ENCODE measurements at regions not wholly inside any gene's neighbourhood (a gene's known extent, or its start where the extent isn't known, plus 50 kb on each side); places are given as distances from the start of the nearest gene placed in this dataset.
A peak's percentile ranks its signal among the peaks of the same experiment; 100 is the strongest.

- Histone ChIP-seq H3K36me3 (ENCODE audit: control insufficient read depth, insufficient read depth, low read length) (no peaks in the 10 kb centered on the region), H3K27ac (ENCODE audit: insufficient read depth, low read length, poor library complexity, severe bottlenecking) (no peak overlapping the region), H3K27me3 (ENCODE audit: control insufficient read depth, insufficient read depth, low read length) (no peaks in the 10 kb centered on the region), H3K4me1 (ENCODE audit: control insufficient read depth, insufficient read depth, low read length, poor library complexity, severe bottlenecking) (no peaks in the 10 kb centered on the region), H3K4me3 (ENCODE audit: low read depth, low read length) (no peak overlapping the region), H3K9me3 (ENCODE audit: control insufficient read depth in 2 of 2, low read length in 2 of 2) (no peaks in the 10 kb centered on the region)
- no peak overlapping the region for H3K27ac Mint-ChIP-seq
- DNase-seq = no peak
- H3K9me3 Mint-ChIP-seq = peaks cover 0 to 6% (median 2%) of the 10 kb centered on the region in 7 donors
- no peak for ATAC-seq (ENCODE audit: low read depth in 2 of 2)
- no peak overlapping the region for H3K4me3 Mint-ChIP-seq
- no peaks in the 10 kb centered on the region for H3K36me3 Mint-ChIP-seq
- H3K4me1 Mint-ChIP-seq = no peaks in the 10 kb centered on the region
- no peaks in the 10 kb centered on the region for H3K27me3 Mint-ChIP-seq
Observed at GRCh38 chr12:58719161-58719560, 201.1 kb downstream of the LRIG3 start.

DNA sequence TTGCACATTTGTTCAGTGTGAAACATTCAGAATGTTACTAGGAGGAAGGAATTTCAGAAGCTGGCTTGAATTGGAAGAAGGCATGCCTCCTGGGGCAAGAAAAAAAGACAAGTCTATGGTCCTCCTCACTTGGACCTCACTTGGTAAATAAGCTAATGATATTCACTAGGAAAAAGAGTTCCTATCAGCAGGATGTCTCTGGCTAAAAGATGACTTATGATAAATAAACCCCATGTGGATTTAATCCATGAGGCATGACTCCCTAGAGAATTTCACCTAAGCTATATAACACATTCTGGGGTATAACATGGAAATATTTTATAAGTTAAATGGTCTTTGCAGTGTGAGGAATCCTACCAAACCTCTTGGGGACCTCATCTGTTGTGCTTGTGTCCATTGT lies 199.9 kb downstream of the LRIG3 start:
- no peak overlapping the region for H3K27ac Mint-ChIP-seq
- H3K9me3 Mint-ChIP-seq = peaks cover 0 to 10% (median 2%) of the 10 kb centered on the region in 7 donors
- DNase-seq = no peak
- H3K4me1 ChIP-seq (ENCODE audit: control insufficient read depth, insufficient read depth, low read length, poor library complexity, severe bottlenecking) = no peaks in the 10 kb centered on the region
- H3K27me3 ChIP-seq (ENCODE audit: control insufficient read depth, insufficient read depth, low read length) = no peaks in the 10 kb centered on the region
- ATAC-seq (ENCODE audit: low read depth in 2 of 2) = no peak
- H3K4me1 Mint-ChIP-seq = no peaks in the 10 kb centered on the region
- H3K4me3 Mint-ChIP-seq = no peak overlapping the region
- no peaks in the 10 kb centered on the region for H3K36me3 ChIP-seq (ENCODE audit: control insufficient read depth, insufficient read depth, low read length)
- H3K4me3 ChIP-seq (ENCODE audit: low read depth, low read length) = no peak overlapping the region
- no peaks in the 10 kb centered on the region for H3K36me3 Mint-ChIP-seq
- no peaks in the 10 kb centered on the region for H3K27me3 Mint-ChIP-seq
- H3K9me3 ChIP-seq (ENCODE audit: control insufficient read depth in 2 of 2, low read length in 2 of 2) = no peaks in the 10 kb centered on the region
- H3K27ac ChIP-seq (ENCODE audit: insufficient read depth, low read length, poor library complexity, severe bottlenecking) = no peak overlapping the region

DNA sequence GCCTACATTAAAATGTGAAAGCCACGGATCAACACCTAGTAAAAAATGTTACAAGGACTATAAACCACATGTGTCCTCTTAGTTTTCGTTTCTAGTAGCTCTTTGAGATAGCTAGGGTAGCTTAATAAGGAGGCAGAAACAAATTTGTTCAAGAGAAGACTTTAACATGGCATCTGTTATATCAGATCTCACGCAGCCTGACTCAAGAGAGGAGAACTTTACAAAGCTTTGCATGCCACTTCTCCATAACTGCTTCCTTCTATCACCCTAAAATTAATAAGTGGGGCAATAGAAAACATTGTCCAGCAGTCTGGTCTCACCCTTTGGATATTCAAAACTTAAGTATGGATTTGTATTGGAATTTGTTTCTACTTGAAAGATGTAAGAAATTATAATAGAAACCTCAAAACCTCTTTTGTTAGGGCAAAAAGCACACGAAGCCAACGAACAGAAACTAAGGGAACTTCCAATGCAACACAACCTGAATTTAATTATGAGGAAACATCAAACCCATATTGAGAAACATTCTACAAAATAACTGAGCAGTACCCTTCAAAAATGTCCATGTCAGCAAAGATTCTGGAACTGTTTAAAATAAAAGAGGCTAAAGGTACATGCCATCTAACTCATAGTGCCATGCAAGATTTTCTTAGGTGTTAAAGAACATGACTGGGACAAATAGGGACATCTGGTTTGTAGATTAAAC lies 194.8 kb downstream of the LRIG3 start:
- DNase-seq (no peak), ATAC-seq (ENCODE audit: low read depth in 2 of 2) (no peak)
- Mint-ChIP-seq H3K9me3 (peaks cover 0 to 6% (median 0%) of the 10 kb centered on the region in 7 donors), H3K27me3 (no peaks in the 10 kb centered on the region), H3K36me3 (no peaks in the 10 kb centered on the region), H3K4me1 (no peaks in the 10 kb centered on the region), H3K27ac (no peak overlapping the region), H3K4me3 (no peak overlapping the region)
- Histone ChIP-seq H3K27ac (ENCODE audit: insufficient read depth, low read length, poor library complexity, severe bottlenecking) (no peak overlapping the region), H3K9me3 (ENCODE audit: control insufficient read depth in 2 of 2, low read length in 2 of 2) (no peaks in the 10 kb centered on the region), H3K27me3 (ENCODE audit: control insufficient read depth, insufficient read depth, low read length) (no peaks in the 10 kb centered on the region), H3K36me3 (ENCODE audit: control insufficient read depth, insufficient read depth, low read length) (no peaks in the 10 kb centered on the region), H3K4me3 (ENCODE audit: low read depth, low read length) (no peak overlapping the region), H3K4me1 (ENCODE audit: control insufficient read depth, insufficient read depth, low read length, poor library complexity, severe bottlenecking) (no peaks in the 10 kb centered on the region)

DNA sequence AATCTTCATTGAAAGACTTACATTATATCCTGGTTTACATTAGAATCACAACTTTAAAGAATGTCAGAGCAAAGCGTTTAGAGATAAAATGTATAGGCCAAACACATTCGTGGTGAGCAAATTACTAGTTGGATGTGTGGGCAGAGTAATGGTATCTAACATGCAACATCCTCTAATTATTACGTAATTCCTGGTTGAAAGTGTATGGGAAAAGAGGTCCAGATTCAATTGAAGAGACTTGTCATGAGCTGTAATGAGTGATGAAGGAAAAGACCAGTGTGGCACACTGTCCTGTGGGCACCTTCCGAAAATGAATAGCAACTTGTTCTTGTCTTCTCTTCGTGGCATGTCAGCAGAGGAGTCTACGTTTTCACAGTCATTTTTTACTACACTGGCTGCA lies 192.8 kb downstream of the LRIG3 start:
- Mint-ChIP-seq H3K4me3 (no peak overlapping the region), H3K4me1 (no peaks in the 10 kb centered on the region), H3K27ac (no peak overlapping the region), H3K9me3 (peaks cover 0 to 10% (median 0%) of the 10 kb centered on the region in 7 donors), H3K36me3 (no peaks in the 10 kb centered on the region), H3K27me3 (no peaks in the 10 kb centered on the region)
- Histone ChIP-seq H3K4me3 (ENCODE audit: low read depth, low read length) (no peak overlapping the region), H3K27ac (ENCODE audit: insufficient read depth, low read length, poor library complexity, severe bottlenecking) (no peak overlapping the region), H3K4me1 (ENCODE audit: control insufficient read depth, insufficient read depth, low read length, poor library complexity, severe bottlenecking) (no peaks in the 10 kb centered on the region), H3K27me3 (ENCODE audit: control insufficient read depth, insufficient read depth, low read length) (no peaks in the 10 kb centered on the region), H3K9me3 (ENCODE audit: control insufficient read depth in 2 of 2, low read length in 2 of 2) (no peaks in the 10 kb centered on the region), H3K36me3 (ENCODE audit: control insufficient read depth, insufficient read depth, low read length) (no peaks in the 10 kb centered on the region)
- no peak for ATAC-seq (ENCODE audit: low read depth in 2 of 2)
- DNase-seq = no peak

- no peaks in the 10 kb centered on the region for H3K27me3 ChIP-seq (ENCODE audit: control insufficient read depth, insufficient read depth, low read length)
- H3K4me1 ChIP-seq (ENCODE audit: control insufficient read depth, insufficient read depth, low read length, poor library complexity, severe bottlenecking) = no peaks in the 10 kb centered on the region
- H3K27me3 Mint-ChIP-seq = no peaks in the 10 kb centered on the region
- H3K4me3 Mint-ChIP-seq = no peak overlapping the region
- H3K27ac ChIP-seq (ENCODE audit: insufficient read depth, low read length, poor library complexity, severe bottlenecking) = no peak overlapping the region
- no peaks in the 10 kb centered on the region for H3K36me3 Mint-ChIP-seq
- no peaks in the 10 kb centered on the region for H3K4me1 Mint-ChIP-seq
- no peaks in the 10 kb centered on the region for H3K36me3 ChIP-seq (ENCODE audit: control insufficient read depth, insufficient read depth, low read length)
- H3K27ac Mint-ChIP-seq = no peak overlapping the region
- no peaks in the 10 kb centered on the region for H3K9me3 ChIP-seq (ENCODE audit: control insufficient read depth in 2 of 2, low read length in 2 of 2)
- H3K9me3 Mint-ChIP-seq = peaks cover 0 to 10% (median 0%) of the 10 kb centered on the region in 7 donors
- DNase-seq (no peak), ATAC-seq (ENCODE audit: low read depth in 2 of 2) (no peak)
- no peak overlapping the region for H3K4me3 ChIP-seq (ENCODE audit: low read depth, low read length)
Observed at GRCh38 chr12:58728397-58728796, 191.9 kb downstream of the LRIG3 start.

GRCh38 chr12:58731096-58731495 lies 189.2 kb downstream of the LRIG3 start:
- H3K4me1 ChIP-seq (ENCODE audit: control insufficient read depth, insufficient read depth, low read length, poor library complexity, severe bottlenecking) = no peaks in the 10 kb centered on the region
- H3K36me3 ChIP-seq (ENCODE audit: control insufficient read depth, insufficient read depth, low read length) = no peaks in the 10 kb centered on the region
- Mint-ChIP-seq H3K4me3 (peak overlapping the region in 1 of 4 donors; percentile 32), H3K27me3 (no peaks in the 10 kb centered on the region), H3K9me3 (peaks cover 0 to 8% (median 1%) of the 10 kb centered on the region in 7 donors), H3K27ac (peak overlapping the region in 1 of 3 donors; percentile 52), H3K36me3 (no peaks in the 10 kb centered on the region), H3K4me1 (no peaks in the 10 kb centered on the region)
- no peak overlapping the region for H3K27ac ChIP-seq (ENCODE audit: insufficient read depth, low read length, poor library complexity, severe bottlenecking)
- H3K9me3 ChIP-seq (ENCODE audit: control insufficient read depth in 2 of 2, low read length in 2 of 2) = no peaks in the 10 kb centered on the region
- no peaks in the 10 kb centered on the region for H3K27me3 ChIP-seq (ENCODE audit: control insufficient read depth, insufficient read depth, low read length)
- ATAC-seq (ENCODE audit: low read depth in 2 of 2) (no peak), DNase-seq (no peak)
- no peak overlapping the region for H3K4me3 ChIP-seq (ENCODE audit: low read depth, low read length)

DNA sequence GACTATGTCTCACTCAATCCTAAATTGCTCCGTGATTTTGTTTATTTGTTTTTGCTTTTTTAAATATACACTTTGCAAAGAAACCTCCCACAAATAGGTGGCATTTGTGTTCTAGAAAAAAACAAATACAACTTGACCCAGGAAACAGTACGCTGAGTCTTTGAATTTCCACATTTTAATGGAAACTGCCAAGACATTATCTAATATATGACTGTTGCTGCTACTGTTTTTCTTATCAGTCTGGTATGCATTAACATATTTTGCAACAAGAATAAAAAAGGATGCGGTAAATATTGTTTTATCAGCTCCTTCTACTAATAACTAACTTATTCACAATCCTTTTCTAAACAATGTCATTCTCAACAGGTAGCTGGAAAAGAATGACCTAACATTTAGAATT lies 187.4 kb downstream of the LRIG3 start:
- Mint-ChIP-seq H3K4me3 (no peak overlapping the region), H3K27ac (no peak overlapping the region), H3K36me3 (no peaks in the 10 kb centered on the region), H3K9me3 (peaks cover 0 to 8% (median 1%) of the 10 kb centered on the region in 7 donors), H3K4me1 (no peaks in the 10 kb centered on the region), H3K27me3 (no peaks in the 10 kb centered on the region)
- H3K4me1 ChIP-seq (ENCODE audit: control insufficient read depth, insufficient read depth, low read length, poor library complexity, severe bottlenecking) = no peaks in the 10 kb centered on the region
- no peaks in the 10 kb centered on the region for H3K9me3 ChIP-seq (ENCODE audit: control insufficient read depth in 2 of 2, low read length in 2 of 2)
- no peak for DNase-seq
- H3K4me3 ChIP-seq (ENCODE audit: low read depth, low read length) = no peak overlapping the region
- ATAC-seq (ENCODE audit: low read depth in 2 of 2) = no peak
- no peaks in the 10 kb centered on the region for H3K36me3 ChIP-seq (ENCODE audit: control insufficient read depth, insufficient read depth, low read length)
- no peaks in the 10 kb centered on the region for H3K27me3 ChIP-seq (ENCODE audit: control insufficient read depth, insufficient read depth, low read length)
- no peak overlapping the region for H3K27ac ChIP-seq (ENCODE audit: insufficient read depth, low read length, poor library complexity, severe bottlenecking)

GRCh38 chr12:58741226-58741625 lies 179.1 kb downstream of the LRIG3 start:
- Histone ChIP-seq H3K27me3 (ENCODE audit: control insufficient read depth, insufficient read depth, low read length) (no peaks in the 10 kb centered on the region), H3K4me1 (ENCODE audit: control insufficient read depth, insufficient read depth, low read length, poor library complexity, severe bottlenecking) (no peaks in the 10 kb centered on the region), H3K36me3 (ENCODE audit: control insufficient read depth, insufficient read depth, low read length) (no peaks in the 10 kb centered on the region), H3K4me3 (ENCODE audit: low read depth, low read length) (no peak overlapping the region), H3K9me3 (ENCODE audit: control insufficient read depth in 2 of 2, low read length in 2 of 2) (no peaks in the 10 kb centered on the region), H3K27ac (ENCODE audit: insufficient read depth, low read length, poor library complexity, severe bottlenecking) (no peak overlapping the region)
- H3K27ac Mint-ChIP-seq = no peak overlapping the region
- ATAC-seq (ENCODE audit: low read depth in 2 of 2) (no peak), DNase-seq (no peak)
- H3K4me1 Mint-ChIP-seq = no peaks in the 10 kb centered on the region
- H3K9me3 Mint-ChIP-seq = peaks cover 0 to 8% (median 4%) of the 10 kb centered on the region in 7 donors
- H3K4me3 Mint-ChIP-seq = no peak overlapping the region
- H3K36me3 Mint-ChIP-seq = no peaks in the 10 kb centered on the region
- no peaks in the 10 kb centered on the region for H3K27me3 Mint-ChIP-seq

Measured in CD4-positive, CD25-positive, alpha-beta regulatory T cell (primary cell).